Activated CD4-positive, alpha-beta T cell treated with anti-CD3 and anti-CD28 coated beads, Interleukin-10, Interleukin-2, amounts not matched to agents 100 ng/mL and 50 ng/mL, durations not matched to agents 16 hours and 8 hours (primary cell): ENCODE measurements at regions not wholly inside any gene's neighbourhood (a gene's known extent, or its start where the extent isn't known, plus 50 kb on each side); places are given as distances from the start of the nearest gene placed in this dataset.
"Not testable (repeated sequence)": the region's sequence is repeated elsewhere in the genome, so short reads cannot be mapped to it uniquely, and the experiment has no call there.

ENCODE experiments used
- DNase-seq: peaks from one replicate; pipeline ENCODE4 v3.0.0-alpha.2; 2020

DNA sequence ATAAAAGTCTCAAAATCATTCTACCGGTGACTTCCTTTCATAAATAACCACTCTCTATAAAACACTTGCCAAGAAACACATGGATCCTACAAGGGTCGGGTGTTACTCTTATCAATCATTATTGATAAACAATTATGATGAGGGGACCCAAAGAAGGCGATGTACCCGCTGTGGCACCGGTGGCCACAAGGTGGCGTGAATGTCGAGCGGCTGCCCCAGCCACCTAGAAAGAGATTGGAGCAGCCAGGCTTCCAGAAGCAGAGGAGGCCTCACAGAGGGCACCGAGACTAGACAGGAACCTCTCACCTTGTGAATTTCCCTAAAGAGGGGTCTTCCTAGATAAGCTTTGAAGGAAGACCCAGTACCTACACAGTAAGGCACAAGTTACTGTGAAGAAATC, 80.5 kb upstream of the GOLGA6L6 start:
- DNase-seq = not testable (repeated sequence)

- not testable (repeated sequence) for DNase-seq
These were observed 72.9 kb upstream of the GOLGA6L6 start for GRCh38 chr15:20614549-20614948.

DNA sequence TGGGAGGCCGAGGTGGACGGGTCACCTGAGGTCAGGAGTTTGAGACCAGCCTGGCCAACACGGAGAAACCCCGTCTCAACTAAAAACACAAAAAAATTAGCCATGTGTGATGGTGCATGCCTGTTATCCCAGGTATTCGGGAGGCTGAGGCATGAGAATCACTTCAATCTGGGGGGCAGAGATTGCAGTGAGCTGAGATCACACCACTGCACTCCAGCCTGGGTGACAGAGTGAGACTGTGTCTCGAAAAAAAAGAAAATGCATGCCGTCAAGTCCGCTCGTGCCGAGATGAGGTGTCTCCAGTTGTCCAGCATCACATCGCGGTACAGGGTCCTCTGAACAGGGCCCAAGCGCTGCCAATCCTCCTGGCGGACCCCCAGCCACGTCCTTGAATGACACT, 71.2 kb upstream of the GOLGA6L6 start:
- not testable (repeated sequence) for DNase-seq

DNA sequence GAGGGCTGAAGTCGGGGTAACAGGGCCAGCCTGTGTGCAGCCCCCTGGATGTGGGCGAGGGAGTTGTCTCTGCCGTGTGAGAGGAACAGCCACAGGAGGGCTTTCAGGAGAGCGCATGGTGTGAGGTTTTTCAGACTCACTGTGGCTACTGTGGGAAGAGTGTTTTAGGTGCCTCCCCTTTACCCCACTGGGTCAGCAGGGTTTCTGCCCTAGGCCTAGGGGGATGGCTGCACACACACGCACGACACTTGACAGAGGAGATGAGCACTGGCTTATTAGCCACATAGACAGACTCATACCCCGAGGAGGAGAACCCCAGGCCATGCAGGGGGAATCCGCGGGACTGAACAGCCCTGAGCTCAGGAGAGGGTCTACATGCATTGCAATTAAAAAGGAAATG, 70.8 kb upstream of the GOLGA6L6 start:
- not testable (repeated sequence) for DNase-seq

DNA sequence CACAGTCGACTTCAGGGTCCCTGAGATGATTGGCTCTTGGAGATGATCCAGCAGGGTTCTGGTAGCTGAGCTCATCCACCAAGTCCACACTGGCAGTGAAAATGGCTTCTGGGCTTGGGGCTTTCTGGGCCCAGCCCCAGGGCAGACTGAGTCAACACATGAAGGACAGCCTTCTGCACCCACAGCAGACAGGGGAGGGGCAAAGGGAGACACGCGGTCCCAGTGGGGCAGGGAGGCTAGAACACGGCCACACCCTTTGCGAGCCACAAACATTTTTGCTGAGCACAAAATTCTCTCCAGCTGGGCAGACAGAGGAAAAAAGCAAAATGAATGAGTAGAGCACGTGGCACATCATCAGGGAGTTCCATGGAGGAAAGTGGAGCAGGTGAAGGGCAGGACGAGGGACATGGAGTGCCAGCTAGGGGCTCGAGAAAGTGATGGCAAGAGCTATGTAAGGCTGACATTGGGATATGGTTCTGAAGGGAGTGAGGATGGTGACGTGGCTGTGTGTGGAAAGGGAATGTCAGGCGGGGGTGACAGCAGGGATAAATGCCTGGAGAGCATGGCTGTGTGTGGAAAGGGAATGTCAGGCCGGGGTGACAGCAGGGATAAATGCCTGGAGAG, 70.2 kb upstream of the GOLGA6L6 start:
- DNase-seq = not testable (repeated sequence)

- DNase-seq = not testable (repeated sequence)
These were observed 66.6 kb upstream of the GOLGA6L6 start for GRCh38 chr15:20608179-20608578.

DNA sequence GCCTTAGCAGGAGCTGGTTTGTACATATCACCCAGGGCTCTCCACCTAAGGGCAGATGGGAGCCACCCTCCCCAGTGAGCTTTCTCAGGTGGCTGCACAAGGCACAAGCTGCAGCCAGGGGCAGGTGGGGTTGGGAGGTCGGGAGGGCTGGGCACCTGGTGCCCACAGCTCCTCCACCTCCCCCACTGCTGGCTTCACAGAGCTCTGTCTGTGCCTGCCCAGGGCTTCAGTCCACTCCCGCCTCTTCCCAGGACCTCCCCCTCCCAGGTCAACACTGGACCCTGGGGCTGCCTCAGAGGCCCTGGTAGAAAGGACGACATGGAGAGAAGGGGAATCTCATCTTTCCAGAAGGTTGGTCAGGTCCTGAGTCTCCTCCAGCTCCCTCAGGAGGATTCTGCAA, 55.6 kb upstream of the GOLGA6L6 start:
- DNase-seq = not testable (repeated sequence)

DNA sequence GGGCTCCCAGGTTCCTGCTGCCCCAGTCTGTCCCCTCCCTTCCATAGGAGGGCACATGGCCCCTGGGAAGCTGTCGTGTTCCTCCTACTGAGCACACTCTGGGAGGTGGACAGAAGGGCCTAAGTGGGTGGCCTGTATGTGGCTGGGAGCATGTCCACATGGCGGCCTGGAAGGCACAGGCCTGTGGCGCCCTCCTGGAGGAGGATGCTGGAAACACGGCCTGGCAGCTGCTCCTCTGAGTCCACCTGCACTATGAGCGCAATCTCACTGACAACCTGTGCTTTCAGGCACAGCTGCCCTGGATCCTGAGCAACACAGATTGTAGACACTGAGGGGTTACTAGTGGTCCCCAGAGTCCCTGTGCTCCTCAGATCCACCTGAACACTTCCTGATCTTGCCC, 52.6 kb upstream of the GOLGA6L6 start:
- not testable (repeated sequence) for DNase-seq

GRCh38 chr15:20591936-20592335, 50.3 kb upstream of the GOLGA6L6 start:
- not testable (repeated sequence) for DNase-seq
